HG02970 (cell line): ENCODE measurements at regions not wholly inside any gene's neighbourhood (a gene's known extent, or its start where the extent isn't known, plus 50 kb on each side); places are given as distances from the start of the nearest gene placed in this dataset.
"Not testable (repeated sequence)": the region's sequence is repeated elsewhere in the genome, so short reads cannot be mapped to it uniquely, and the experiment has no call there.

Source experiments
- ATAC-seq: cut with Tn5 transposase; IDR thresholded peaks from one replicate; pipeline ENCODE4 v1.9.1; 2021; ENCODE audit warnings: mild to moderate bottlenecking, moderate library complexity, moderate number of reproducible peaks; ENCODE audit not compliant: unreplicated experiment, low FRiP score

DNA sequence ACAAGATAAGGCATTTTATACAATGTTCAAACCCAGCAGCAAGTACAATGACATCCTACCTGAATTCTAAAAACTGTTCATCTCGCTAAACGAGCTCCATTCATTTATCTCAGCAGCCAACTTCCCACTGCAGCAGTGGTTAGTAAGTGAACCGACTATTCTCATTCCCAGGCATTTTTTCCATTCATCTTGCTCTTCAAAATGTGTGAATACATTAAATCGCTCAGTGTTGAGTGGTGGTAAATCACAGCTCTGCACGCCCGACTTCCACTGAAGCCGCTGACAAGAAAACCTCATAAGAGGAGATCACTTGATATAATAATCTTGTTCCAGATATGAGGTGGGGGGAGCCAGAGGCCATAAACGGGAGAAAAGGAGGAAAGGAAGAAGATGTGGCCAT is 746.2 kb upstream of the USP15 start:
- no peak for ATAC-seq

DNA sequence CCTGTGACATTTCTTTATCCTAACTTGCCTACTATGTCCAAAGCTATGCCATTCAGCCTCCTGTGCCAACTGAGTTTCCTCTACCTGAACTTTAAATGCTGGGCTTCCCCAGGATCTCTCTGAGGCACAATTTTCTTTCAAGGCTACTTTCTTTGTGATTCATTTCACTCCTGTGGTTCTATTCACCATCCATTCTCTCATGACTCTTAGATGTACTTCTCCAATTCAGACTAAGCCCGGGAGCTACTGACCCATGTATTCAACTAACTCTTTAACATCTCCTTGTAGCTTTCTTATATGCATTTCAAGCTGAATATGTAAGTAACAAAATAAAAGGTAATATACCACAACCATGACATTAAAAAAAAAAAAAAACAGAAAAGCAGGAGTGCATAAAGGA is 738.9 kb upstream of the USP15 start:
- no peak for ATAC-seq

- no peak for ATAC-seq
Measured at GRCh38 chr12:61523276-61523992, 736.8 kb upstream of the USP15 start.

GRCh38 chr12:61524851-61525250 is 735.4 kb upstream of the USP15 start:
- no peak for ATAC-seq

DNA sequence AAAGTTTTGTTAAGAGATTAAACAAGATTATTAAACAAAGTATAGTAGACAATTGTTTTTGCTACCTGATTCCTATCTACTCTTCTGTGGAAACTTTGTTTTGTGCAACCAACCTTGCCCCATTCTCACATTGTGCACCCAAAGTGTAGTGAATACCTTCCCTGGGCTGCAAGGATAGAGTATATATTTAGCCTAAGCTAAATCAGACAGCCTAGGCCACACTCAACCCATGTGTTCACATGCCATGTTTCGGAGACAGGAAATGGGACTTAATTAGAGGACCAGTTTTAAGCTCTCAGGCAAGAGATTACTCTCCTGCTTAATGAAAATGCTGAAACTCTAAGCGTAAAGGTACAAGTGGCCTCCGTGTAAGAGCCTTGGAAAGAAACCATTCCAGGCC is 734.9 kb upstream of the USP15 start:
- no peak for ATAC-seq

- no peak for ATAC-seq
Measured at GRCh38 chr12:61530456-61530855, 729.7 kb upstream of the USP15 start.

DNA sequence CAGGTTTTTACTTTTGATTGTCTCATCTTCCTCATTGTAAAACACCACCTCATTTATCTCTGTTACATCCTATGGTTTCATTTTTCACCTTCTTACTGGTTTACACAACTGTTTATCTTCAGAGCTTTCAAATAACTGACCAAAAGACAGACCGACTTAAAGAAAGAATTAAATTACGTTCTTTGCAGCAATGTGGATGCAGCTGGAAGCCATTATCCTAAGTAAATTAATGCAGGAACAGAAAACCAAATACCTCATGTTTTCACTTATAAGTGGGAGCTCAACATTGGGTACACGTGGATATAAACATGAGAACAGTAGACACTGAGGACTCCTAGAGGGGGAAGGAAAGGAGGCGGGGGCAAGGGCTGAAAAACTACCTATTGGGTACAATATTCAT is 729.0 kb upstream of the USP15 start:
- ATAC-seq, result no peak

DNA sequence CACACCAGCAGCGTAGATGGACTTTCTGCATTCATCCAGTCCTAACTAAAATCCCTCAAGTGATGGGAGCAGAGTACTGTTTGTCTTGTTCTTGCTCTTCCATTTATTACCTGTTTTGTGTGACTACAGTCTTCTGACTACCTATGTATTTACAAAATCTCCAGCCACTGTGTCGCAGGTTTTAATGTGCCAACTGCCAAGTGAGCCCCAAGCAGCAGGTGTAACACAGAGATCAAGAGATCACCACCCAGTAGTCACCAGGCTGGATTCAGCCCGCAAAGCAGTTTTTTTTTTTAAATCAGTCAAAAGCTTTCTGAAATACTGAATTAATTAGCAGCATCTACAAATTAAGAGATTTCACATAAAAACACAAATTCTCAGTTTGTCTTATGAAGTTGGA is 724.1 kb upstream of the USP15 start:
- no peak for ATAC-seq

- ATAC-seq, result no peak
Measured at GRCh38 chr12:61536525-61536924, 723.7 kb upstream of the USP15 start.

- no peak for ATAC-seq
Measured at GRCh38 chr12:61538951-61539350, 721.3 kb upstream of the USP15 start.

GRCh38 chr12:61542551-61542950 is 717.7 kb upstream of the USP15 start:
- no peak for ATAC-seq

- no peak for ATAC-seq
Measured at GRCh38 chr12:61546296-61546695, 713.9 kb upstream of the USP15 start.

DNA sequence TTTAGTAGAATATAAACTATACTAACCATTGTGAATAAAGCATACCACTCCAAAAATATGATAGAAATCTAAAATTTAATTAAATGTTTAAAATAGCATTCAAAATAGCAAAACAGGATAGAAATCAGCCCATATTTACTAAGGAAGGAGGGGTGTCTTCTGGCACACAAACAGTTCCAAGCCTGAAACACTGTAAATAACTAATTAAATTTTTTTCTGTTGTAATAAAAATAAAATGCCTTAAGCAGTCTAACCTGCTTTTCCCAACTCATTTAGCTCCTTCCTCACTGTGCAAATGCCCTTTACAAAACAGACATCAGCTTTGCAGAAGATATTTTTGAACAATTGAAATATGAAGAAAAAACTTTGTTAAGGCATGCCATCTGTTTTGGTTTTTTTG is 707.1 kb upstream of the USP15 start:
- no peak for ATAC-seq

GRCh38 chr12:61554268-61555008 is 705.8 kb upstream of the USP15 start:
- ATAC-seq, result no peak

GRCh38 chr12:61563665-61564450 is 696.3 kb upstream of the USP15 start:
- no peak for ATAC-seq

- no peak for ATAC-seq
Measured at GRCh38 chr12:61564466-61564865, 695.7 kb upstream of the USP15 start.

- ATAC-seq, result no peak
Measured at GRCh38 chr12:61566183-61566582, 694.0 kb upstream of the USP15 start.

DNA sequence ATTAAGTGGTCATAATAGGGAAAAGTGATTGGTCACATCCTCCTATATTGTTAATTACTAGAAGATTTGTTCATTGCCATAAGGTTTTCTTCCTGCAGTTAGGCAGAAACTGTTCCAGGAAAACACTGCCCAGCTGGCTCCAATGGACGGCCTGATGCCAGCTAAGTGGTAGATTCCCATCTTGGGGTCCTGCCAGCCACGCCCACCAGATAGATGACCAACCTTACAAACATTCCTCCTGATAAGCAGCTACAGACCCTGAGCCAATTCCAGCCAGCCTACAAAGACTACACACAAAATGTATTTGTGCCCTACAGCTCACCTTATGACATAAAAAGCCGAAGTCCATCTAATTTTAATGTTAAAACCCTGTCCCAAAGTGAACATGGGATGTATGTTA is 685.9 kb upstream of the USP15 start:
- no peak for ATAC-seq

DNA sequence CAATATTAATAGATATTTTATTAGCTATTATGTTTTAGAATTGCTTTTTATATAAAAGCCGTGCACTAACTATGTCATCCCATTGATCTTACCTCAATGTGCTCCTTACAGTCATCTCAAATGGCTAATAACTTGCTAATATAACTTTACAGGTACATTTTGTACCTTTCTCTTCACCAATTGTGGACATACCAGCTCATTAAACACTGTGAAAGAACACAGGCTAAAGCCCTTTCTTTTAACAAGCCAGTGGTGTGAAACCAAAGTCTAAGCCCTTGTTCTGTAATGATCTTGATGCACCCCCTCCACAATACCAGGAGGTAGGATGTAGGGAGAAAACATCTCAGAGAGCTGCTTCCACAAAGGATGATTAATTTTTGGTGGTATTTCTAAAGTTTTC is 675.3 kb upstream of the USP15 start:
- no peak for ATAC-seq

GRCh38 chr12:61590864-61591263 is 669.3 kb upstream of the USP15 start:
- ATAC-seq, result not testable (repeated sequence)

GRCh38 chr12:61610143-61610542 is 650.1 kb upstream of the USP15 start:
- ATAC-seq, result no peak
